Head of caudate nucleus (tissue), 42 donors: ENCODE measurements at regions not wholly inside any gene's neighbourhood (a gene's known extent, or its start where the extent isn't known, plus 50 kb on each side); places are given as distances from the start of the nearest gene placed in this dataset.

ENCODE experiments used
- DNase-seq, 42 donors: peaks; one replicate each; pipeline versions ENCODE4 v3.0.0 to v3.0.0-alpha.2; 2020 to 2021; ENCODE audit warnings: mixed read lengths in 7 of 42
- intact Hi-C: fragments of 100-400 bp; cut with DNase I; formaldehyde crosslinking; loops from one replicate; pipeline ENCODE4 v1.15.0; 2022

GRCh38 chr6:92762443-92763273 is 656.7 kb downstream of the EPHA7 start:
- intact Hi-C loops, result no loop called here
- no peak for DNase-seq

GRCh38 chr6:92759178-92759577 is 660.2 kb downstream of the EPHA7 start:
- intact Hi-C loops, result no loop called here
- DNase-seq, result no peak

GRCh38 chr6:92757925-92758324 is 661.4 kb downstream of the EPHA7 start:
- no peak for DNase-seq
- intact Hi-C loops, result no loop called here

GRCh38 chr6:92756912-92757311 is 662.4 kb downstream of the EPHA7 start:
- intact Hi-C loops, result no loop called here
- no peak for DNase-seq

DNA sequence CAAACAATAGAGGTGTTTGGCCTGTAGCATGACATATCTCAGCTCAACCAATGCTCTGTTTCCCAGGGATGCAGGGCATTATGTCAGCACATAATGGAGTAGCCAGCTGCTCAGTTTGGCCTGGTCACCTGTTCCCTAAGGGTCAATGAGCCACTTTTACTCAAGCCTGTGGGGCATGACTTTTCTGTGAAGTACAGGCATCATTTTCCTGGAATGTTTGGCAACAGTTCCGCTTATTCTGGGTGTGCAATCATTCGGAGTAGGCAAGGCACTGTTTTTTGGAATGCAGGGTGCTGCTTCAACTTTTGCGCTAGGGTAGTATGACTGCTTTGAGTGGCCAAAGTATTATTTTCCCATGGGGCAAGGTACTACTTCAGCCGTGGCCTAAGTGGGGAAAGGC is 665.4 kb downstream of the EPHA7 start:
- no peak for DNase-seq
- intact Hi-C loops, result no loop called here

DNA sequence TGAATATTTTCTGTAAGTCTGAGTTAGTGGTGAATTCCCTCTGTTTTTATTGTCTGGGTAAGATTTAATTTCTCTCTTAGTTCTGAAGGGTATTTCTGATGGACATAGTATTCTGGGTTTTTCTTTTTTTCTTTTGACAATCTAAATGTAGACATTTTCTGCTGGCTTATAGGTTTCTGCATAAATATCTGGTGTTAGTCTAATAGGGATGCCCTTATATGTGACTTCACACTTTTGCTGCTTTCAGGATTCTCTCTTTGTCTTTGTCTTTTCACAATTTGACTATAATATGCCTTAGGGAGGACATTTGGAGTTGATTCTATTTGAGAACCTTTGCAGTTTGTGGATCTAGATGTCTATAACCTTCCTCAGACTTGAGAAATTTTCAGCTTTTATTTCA is 667.2 kb downstream of the EPHA7 start:
- intact Hi-C loops, result no loop called here
- no peak for DNase-seq

DNA sequence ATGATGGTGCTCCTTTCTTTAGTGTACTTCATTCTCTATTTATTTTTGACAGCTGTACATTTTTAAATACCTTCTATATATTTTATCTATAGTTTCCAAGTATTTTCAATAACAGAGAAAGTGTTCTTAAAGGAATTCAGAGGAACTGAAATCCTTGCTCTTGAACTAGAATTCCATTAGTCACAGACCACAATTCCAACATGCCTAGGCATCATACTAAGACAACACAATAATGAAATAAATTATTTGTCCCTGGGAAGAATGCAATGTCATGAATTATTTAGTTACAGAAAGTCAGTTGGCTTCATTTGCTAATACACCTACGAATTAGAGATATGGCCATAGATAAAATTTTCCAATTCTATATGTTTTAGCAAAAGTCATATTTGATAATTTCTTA is 671.2 kb downstream of the EPHA7 start:
- intact Hi-C loops, result no loop called here
- DNase-seq, result no peak

DNA sequence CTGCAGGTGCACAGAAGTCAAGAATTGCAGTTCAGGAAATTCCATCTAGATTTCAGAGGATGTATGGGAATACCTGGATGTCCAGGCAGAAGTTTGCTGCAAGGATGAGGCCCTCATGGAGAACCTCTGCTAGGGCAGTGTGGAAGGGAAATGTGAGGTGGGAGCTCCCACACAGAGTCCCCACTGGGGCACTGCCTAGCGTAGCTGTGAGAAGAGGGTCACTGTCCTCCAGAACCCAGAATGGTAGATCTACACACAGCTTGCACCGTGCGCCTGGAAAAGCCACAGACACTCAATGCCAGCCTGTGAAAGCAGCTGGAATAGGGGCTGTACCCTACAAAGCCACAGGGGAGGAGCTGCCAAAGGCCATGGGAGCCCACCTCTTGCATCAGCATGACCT is 681.4 kb downstream of the EPHA7 start:
- intact Hi-C loops, result no loop called here
- no peak for DNase-seq

DNA sequence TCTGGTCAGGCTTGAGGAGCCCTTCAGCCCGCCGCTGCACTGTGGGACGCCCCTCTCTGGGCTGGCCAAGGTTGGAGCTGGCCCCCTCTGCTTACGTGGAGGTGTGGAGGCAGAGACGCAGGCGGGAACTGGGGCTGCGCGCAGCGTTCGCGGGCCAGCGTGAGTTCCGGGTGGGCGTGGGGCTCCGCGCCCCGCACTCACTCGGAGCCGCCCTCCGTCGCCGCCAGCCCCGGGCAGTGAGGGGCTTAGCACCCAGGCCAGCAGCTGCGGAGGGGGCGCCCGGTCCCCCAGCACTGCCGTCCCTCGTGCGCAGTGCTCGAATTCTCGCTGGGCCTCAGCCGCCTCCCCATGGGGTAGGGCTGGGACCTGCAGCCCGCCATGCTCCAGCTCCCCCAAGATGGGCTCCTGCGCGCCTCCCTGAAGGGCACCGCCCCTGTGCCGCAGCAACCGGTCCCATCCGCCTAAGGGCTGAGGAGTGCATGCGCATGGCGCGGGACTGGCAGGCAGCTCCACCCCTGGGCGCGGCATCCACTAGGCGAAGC is 695.9 kb downstream of the EPHA7 start:
- peak in 1 of 42 donors; percentile 29 for DNase-seq
- intact Hi-C loops, result no loop called here

GRCh38 chr6:92719773-92720172 is 699.6 kb downstream of the EPHA7 start:
- no peak for DNase-seq
- intact Hi-C loops, result no loop called here

DNA sequence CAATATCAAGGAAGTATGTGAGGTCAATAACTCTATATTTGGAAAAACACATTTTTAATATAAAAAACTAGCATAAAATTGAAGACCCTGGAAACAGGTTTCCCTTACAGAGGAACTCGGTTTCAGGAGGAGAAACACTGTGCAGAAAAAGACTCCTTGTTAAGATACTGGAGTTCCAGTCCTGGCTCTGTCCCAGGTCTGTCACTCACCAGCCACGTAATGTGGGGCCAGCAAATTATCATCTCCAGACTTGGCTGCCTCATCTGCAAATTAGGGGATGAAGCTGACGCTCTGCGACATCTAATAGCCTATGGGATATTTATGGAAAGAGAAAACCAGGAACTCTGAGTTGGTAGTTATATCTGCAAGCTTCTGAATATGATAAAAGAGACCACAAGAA is 702.7 kb downstream of the EPHA7 start:
- intact Hi-C loops, result no loop called here
- no peak for DNase-seq

DNA sequence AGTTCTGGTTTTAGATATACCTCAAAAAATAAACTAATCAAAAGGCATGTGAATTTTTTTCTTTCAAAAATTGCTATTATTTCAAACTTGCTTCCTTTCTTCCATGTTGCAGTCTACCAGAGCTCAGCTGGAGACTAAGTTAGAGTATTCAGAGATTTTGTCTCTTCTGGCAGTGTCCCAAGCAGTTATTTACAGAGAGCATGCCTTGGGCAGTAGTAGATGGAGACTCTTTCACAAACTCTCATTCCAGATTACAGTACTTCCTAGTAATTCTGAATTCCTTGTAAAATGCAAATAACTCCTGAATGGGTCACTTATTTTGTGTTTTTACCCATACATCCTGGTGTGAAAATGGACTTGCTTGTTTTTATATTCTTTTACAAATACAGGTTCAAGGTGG is 703.4 kb downstream of the EPHA7 start:
- intact Hi-C loops, result no loop called here

GRCh38 chr6:92714346-92714745 is 705.0 kb downstream of the EPHA7 start:
- intact Hi-C loops, result no loop called here

More for the DNA sequence above, 703.4 kb downstream of the EPHA7 start:
- DNase-seq, result no peak

DNA sequence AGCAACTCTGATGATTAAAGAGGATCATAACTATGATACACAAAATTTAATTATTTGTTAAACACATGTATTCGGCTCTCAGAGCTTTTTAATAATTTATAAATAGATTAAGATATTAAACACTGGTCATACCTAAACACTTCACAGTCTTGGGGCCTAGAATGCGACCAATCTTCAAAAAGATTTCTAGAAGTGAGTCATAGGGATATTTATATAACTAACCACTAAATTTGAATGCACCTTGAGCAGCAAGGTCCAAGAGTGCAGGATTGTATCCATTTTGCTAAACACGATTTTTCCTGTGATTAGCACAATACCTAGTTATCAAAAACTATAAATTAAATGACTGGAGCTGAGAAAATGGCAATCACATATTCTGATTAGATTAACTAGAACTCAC is 709.3 kb downstream of the EPHA7 start:
- no peak for DNase-seq
- intact Hi-C loops, result no loop called here

More at GRCh38 chr6:92714346-92714745, 705.0 kb downstream of the EPHA7 start:
- no peak for DNase-seq

DNA sequence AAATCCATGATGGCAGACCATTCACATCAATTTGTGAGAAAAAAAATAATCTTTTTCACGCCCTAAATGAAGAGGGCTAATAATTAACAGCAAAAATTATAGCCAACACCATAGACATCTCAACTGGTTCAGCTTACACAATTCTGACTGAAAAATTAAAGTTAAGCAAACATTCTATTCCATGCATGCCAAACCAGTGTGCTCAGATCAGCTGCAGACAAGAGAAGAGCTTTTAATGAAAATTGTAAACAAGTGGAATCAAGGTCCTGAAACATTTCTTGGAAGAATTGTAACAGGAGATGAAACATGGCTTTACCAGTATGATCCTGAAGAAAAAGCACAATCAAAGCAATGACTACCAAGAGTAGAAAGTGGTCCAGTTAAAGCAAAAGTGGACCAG is 710.4 kb downstream of the EPHA7 start:
- no peak for DNase-seq
- intact Hi-C loops, result no loop called here

GRCh38 chr6:92708270-92708669 is 711.1 kb downstream of the EPHA7 start:
- intact Hi-C loops, result no loop called here
- DNase-seq, result no peak

DNA sequence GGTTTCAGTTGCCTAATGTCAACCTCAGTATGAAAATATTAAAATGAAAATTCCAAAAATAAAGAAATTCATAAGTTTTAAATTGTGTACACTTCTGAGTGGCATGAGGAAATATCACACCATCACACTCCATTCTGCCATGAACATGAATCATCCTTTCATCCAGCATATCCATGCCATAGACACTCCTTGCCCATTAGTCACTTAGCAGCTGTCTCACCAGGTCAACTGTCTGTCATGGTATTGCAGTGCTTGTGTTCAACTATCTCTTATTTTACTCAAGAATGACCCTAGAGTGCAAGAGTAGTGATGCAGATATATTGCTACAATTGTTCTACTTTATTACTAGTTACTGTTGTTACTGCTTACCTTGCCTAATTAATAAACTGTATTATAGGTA is 712.4 kb downstream of the EPHA7 start:
- intact Hi-C loops, result no loop called here
- DNase-seq, result no peak

- DNase-seq, result no peak
- intact Hi-C loops, result no loop called here
Measured at GRCh38 chr6:92701425-92702096, 717.8 kb downstream of the EPHA7 start.

DNA sequence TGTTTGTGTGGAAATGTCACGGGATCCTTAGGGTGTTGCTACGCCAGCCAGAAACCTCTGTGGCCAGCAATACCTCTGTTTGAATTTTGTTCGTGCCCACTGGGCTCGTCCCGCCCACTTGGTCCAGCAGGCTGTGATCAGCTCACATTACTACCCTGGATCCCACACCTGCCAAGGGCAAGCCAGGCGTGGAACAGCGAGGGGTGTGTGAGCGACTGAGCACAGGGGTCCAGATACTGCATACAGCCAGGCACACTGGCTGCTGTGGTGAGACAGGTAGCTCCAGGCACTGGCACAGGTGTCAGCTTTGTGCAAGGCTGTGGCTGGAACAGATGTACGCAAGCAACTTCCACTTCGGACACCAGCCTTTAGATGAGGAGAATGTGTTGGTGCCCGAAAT is 718.9 kb downstream of the EPHA7 start:
- intact Hi-C loops, result no loop called here
- DNase-seq, result no peak

DNA sequence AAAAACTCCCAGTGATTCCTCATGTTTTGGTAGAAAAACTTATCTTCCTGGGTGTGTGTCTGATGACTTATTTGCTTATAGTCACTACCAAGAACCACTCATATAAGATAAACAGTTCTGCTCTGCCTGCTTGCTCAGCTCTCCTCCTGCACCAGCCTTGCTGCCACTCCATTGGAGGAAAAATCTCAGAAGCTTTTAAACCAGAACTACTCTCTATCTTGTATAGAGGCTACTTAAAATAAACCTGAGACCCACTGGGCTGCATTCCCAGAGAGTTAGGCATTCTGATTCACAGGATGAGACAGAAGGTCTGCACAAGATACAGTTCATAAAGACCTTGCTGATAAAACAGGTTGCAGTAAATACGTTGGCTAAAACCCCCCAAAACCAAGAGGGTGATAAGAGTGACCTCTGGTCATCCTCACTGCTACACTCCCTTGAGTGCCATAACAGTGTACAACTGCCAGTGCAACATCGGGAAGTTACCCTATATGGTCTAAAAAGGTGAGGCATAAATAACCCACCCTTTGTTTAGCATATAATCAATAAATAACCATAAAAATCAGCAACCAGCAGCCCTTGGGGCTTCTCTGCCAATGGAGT is 728.3 kb downstream of the EPHA7 start:
- intact Hi-C loops, result no loop called here

More for the DNA sequence above, 728.3 kb downstream of the EPHA7 start:
- DNase-seq, result no peak
